Body of pancreas (tissue), 4 donors: ENCODE measurements at regions not wholly inside any gene's neighbourhood (a gene's known extent, or its start where the extent isn't known, plus 50 kb on each side); places are given as distances from the start of the nearest gene placed in this dataset.

Experiments used
- ATAC-seq: fragments of 150-250 bp; one replicate; pipeline ENCODE4 v1.9.1; 2016
- DNase-seq, 4 donors: peaks; one replicate each; pipeline ENCODE4 v3.0.0-alpha.2; 2019
- H3K27ac ChIP-seq, 4 donors: fragments of 200-600 bp; sonication (generic); 1 replicate in 3 of 4; 2 replicates in 1 of 4; pipeline versions ENCODE4 v1.5.1 to v1.6.1; 2016 to 2019; ENCODE audit warnings: mild to moderate bottlenecking in 1 of 4, mixed read lengths in 1 of 4, moderate library complexity in 1 of 4
- H3K27me3 ChIP-seq, 2 donors: fragments of 200-600 bp; sonication (generic); one replicate each; pipeline ENCODE4 v1.6.0; 2016; ENCODE audit warnings: mild to moderate bottlenecking in 1 of 2
- H3K36me3 ChIP-seq, 2 donors: fragments of 200-600 bp; sonication (generic); replicated peaks in 1 of 2; 2 replicates each; pipeline ENCODE4 v1.5.1; 2016; ENCODE audit warnings: low read depth in 2 of 2; ENCODE audit not compliant: insufficient read depth in 1 of 2
- H3K4me1 ChIP-seq: fragments of 200-600 bp; sonication (generic); one replicate; pipeline ENCODE4 v1.6.0; 2016
- H3K4me3 ChIP-seq, 2 donors: fragments of 200-600 bp; sonication (generic); 1 replicate in 1 of 2; 2 replicates in 1 of 2; pipeline ENCODE4 v1.5.1; 2016 to 2019
- H3K9me3 ChIP-seq, 3 donors: fragments of 200-600 bp; sonication (generic); 1 replicate in 2 of 3; 2 replicates in 1 of 3; pipeline ENCODE4 v1.5.1; 2016
- CTCF ChIP-seq, 7 experiments: fragments of 450-650 bp in 4 of 7; fragments of 200-600 bp in 3 of 7; sonication (generic) in 3 of 7; IDR thresholded peaks; one replicate each; pipeline ENCODE4 v1.5.1; 2016 to 2019; ENCODE audit warnings: antibody characterized with exemption in 7 of 7
- POLR2A ChIP-seq, 3 donors: fragments of 450-650 bp; IDR thresholded peaks; one replicate each; pipeline ENCODE4 v1.6.1; 2016; ENCODE audit warnings: antibody characterized with exemption in 3 of 3, mild to moderate bottlenecking in 2 of 3
- WGBS, 2 donors: methylation state at CpG; one replicate each; pipeline ENCODE4 v1.1.5; 2017; 5-methylcytosine and 5-hydroxymethylcytosine counted together
- intact Hi-C: fragments of 100-400 bp; cut with DNase I; formaldehyde crosslinking; loops from one replicate; pipeline ENCODE4 v1.15.1; 2023

GRCh38 chr16:76756423-76756822, 434.6 kb upstream of the MON1B start:
- no peak overlapping the region for H3K27ac ChIP-seq
- H3K4me3 ChIP-seq: no peak overlapping the region
- intact Hi-C loops: no loop called here
- TF ChIP-seq CTCF (IDR thresholded peaks at IDR 0.05) (no peak), POLR2A (IDR thresholded peaks at IDR 0.05) (no peak)
- no peaks in the 10 kb centered on the region for H3K27me3 ChIP-seq
- H3K9me3 ChIP-seq: no peaks in the 10 kb centered on the region
- H3K36me3 ChIP-seq: no peaks in the 10 kb centered on the region
- no peaks in the 10 kb centered on the region for H3K4me1 ChIP-seq
- no peak for DNase-seq
- ATAC-seq: no peak

GRCh38 chr16:76756951-76757350, 434.0 kb upstream of the MON1B start:
- Histone ChIP-seq H3K27me3 (no peaks in the 10 kb centered on the region), H3K36me3 (no peaks in the 10 kb centered on the region), H3K9me3 (no peaks in the 10 kb centered on the region), H3K4me3 (no peak overlapping the region), H3K4me1 (no peaks in the 10 kb centered on the region), H3K27ac (no peak overlapping the region)
- ATAC-seq (no peak), DNase-seq (no peak)
- intact Hi-C loops: no loop called here
- TF ChIP-seq POLR2A (IDR thresholded peaks at IDR 0.05): no peak
- TF ChIP-seq CTCF (IDR thresholded peaks at IDR 0.05): no peak

- DNase-seq (no peak), ATAC-seq (no peak)
These were observed 424.5 kb upstream of the MON1B start for GRCh38 chr16:76766538-76766937.

GRCh38 chr16:76768316-76768715, 422.7 kb upstream of the MON1B start:
- no peaks in the 10 kb centered on the region for H3K36me3 ChIP-seq
- intact Hi-C loops: no loop called here
- 85 to 89% methylated on average over 3 of the region's 3 CpGs for WGBS, 2 donors
- DNase-seq (no peak), ATAC-seq (no peak)
- TF ChIP-seq CTCF (IDR thresholded peaks at IDR 0.05): no peak
- TF ChIP-seq POLR2A (IDR thresholded peaks at IDR 0.05): no peak
- H3K27me3 ChIP-seq: no peaks in the 10 kb centered on the region
- H3K27ac ChIP-seq: no peak overlapping the region
- H3K9me3 ChIP-seq: peaks cover 0 to 4% (median 0%) of the 10 kb centered on the region in 3 donors
- no peaks in the 10 kb centered on the region for H3K4me1 ChIP-seq
- no peak overlapping the region for H3K4me3 ChIP-seq

More at GRCh38 chr16:76766538-76766937, 424.5 kb upstream of the MON1B start:
- Histone ChIP-seq H3K4me1 (no peaks in the 10 kb centered on the region), H3K4me3 (no peak overlapping the region), H3K36me3 (no peaks in the 10 kb centered on the region), H3K9me3 (peaks cover 0 to 11% (median 0%) of the 10 kb centered on the region in 3 donors), H3K27me3 (no peaks in the 10 kb centered on the region), H3K27ac (no peak overlapping the region)
- intact Hi-C loops: no loop called here
- TF ChIP-seq CTCF (IDR thresholded peaks at IDR 0.05) (no peak), POLR2A (IDR thresholded peaks at IDR 0.05) (no peak)

- H3K36me3 ChIP-seq: no peaks in the 10 kb centered on the region
- H3K27me3 ChIP-seq: no peaks in the 10 kb centered on the region
- no peaks in the 10 kb centered on the region for H3K4me1 ChIP-seq
- TF ChIP-seq POLR2A (IDR thresholded peaks at IDR 0.05) (no peak), CTCF (IDR thresholded peaks at IDR 0.05) (no peak)
- H3K4me3 ChIP-seq: no peak overlapping the region
- no peak overlapping the region for H3K27ac ChIP-seq
- no peaks in the 10 kb centered on the region for H3K9me3 ChIP-seq
- intact Hi-C loops: no loop called here
- DNase-seq (no peak), ATAC-seq (no peak)
- WGBS, 2 donors: 81 to 100% methylated on average over 2 to 8 of the region's 8 CpGs
These were observed 422.0 kb upstream of the MON1B start for GRCh38 chr16:76768948-76769347.
